ENCODE measurements at regions not wholly inside any gene's neighbourhood (a gene's known extent, or its start where the extent isn't known, plus 50 kb on each side); places are given as distances from the start of the nearest gene placed in this dataset.

- no peak for DNase-seq (ENCODE audit: low spot score)
These were observed 131.4 kb upstream of the LINGO1 start for GRCh38 chr15:77764095-77764494.

GRCh38 chr15:77762747-77763355 lies 130.1 kb upstream of the LINGO1 start:
- no peak for DNase-seq (ENCODE audit: low spot score)

DNA sequence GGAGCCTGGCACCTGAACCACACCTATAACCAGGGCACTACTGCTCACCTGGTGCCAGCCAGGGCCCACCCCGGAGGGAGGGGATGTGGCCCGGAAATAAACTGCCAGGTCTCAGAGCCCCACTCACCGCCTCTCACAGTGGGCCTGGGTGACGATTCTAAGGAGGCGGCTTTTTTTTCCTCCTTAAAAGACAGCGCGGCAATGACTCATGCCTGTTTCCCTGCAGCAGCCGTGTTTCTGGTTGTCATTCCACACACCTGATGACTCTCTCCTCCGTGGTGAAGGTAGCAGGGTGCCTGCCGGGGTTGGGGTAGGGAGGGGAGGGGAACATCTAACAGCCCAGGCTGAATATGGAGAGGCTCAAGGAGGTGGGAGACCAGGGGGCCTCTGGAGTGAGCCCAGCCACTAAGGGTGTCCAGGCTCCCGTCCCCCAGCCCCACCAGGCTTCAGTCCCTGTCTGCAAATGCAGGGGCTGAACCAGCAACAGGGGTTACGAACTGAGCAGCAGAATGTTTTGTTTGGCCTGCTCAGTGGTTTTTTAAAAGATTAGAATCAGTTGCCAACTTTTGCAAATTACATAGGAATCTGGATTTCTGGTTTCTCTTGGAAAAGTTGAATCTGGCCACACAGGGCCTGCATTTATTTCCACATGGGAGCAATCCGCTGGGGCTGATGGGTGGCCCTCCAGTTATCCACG lies 127.3 kb upstream of the LINGO1 start:
- no peak for DNase-seq (ENCODE audit: low spot score)

GRCh38 chr15:77753939-77754338 lies 121.2 kb upstream of the LINGO1 start:
- no peak for DNase-seq (ENCODE audit: low spot score)

GRCh38 chr15:77753281-77753873 lies 120.7 kb upstream of the LINGO1 start:
- DNase-seq (ENCODE audit: low spot score), result peak; percentile 4

DNA sequence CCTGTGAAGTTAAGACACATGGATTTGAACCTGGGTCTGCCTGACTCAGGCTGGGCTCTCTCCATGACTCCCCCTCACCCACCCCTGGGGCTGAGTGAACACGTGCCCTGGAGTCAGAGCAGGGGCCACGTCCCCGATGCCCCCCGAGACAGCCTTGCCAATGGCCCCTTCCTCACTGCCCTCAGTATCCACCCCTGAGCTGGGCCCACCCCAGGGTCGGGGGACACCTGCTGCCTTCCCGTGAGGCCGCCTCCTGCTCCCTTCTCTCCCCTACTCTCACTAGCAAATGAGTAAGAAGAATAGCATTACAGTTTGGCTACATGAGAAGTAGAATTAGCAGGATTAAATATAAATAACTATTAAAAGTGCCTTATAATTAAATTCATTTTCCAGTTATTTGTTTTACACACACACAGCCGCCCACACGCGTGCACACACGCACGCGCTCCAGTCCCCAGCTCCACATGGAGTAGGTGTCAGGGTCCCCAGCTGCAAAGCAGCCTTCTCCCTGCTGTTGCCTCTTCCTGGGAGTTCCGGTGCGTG lies 117.4 kb upstream of the LINGO1 start:
- DNase-seq (ENCODE audit: low spot score), result no peak

GRCh38 chr15:77749236-77749997 lies 116.7 kb upstream of the LINGO1 start:
- no peak for DNase-seq (ENCODE audit: low spot score)

DNA sequence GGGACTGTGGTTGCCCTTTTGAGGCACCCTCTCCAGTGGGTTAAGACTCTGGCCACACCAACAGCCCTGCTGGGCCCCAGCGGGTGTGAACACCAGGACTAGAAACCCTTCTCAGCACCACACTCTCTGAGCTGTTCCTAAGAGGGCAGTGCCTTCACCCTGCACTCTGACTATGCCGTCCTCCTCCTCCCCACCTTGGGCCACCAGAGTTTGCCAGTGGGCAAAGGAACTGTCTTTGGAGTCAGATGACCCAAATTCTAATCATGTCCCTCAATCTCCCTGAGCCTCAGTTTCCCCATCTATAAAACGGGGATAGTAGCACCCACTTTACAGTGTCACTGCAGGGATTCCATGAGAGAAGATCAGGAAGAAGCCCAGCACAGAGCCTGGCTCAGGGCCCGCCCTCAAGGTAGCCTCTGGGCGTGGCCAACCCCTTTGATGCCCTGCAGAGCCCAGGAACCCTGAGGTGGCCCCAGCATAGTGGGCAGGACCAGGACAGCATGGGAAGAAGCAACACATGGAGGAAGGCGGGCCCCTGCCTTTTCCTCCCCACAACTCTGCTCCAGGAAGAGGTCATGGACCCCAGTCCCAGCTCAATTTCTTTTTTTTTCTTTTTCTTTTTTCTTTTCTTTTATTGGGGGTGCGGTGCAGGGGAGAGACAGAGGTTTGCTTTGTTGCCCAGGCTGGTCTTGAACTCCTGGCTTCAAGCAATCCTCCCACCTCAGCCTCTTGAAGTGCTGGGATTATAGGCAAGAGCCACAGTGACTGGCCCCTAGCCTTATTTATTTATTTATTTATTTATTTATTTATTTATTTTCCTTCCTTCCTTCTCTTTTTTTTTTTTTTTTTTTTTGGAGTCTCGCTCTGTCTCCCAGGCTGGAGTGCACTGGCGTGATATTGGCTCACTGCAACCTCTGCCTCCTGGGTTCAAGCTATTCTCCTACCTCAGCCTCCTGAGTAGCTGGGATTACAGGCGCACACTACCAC lies 115.7 kb upstream of the LINGO1 start:
- no peak for DNase-seq (ENCODE audit: low spot score)

GRCh38 chr15:77747175-77748077 lies 114.7 kb upstream of the LINGO1 start:
- no peak for DNase-seq (ENCODE audit: low spot score)

DNA sequence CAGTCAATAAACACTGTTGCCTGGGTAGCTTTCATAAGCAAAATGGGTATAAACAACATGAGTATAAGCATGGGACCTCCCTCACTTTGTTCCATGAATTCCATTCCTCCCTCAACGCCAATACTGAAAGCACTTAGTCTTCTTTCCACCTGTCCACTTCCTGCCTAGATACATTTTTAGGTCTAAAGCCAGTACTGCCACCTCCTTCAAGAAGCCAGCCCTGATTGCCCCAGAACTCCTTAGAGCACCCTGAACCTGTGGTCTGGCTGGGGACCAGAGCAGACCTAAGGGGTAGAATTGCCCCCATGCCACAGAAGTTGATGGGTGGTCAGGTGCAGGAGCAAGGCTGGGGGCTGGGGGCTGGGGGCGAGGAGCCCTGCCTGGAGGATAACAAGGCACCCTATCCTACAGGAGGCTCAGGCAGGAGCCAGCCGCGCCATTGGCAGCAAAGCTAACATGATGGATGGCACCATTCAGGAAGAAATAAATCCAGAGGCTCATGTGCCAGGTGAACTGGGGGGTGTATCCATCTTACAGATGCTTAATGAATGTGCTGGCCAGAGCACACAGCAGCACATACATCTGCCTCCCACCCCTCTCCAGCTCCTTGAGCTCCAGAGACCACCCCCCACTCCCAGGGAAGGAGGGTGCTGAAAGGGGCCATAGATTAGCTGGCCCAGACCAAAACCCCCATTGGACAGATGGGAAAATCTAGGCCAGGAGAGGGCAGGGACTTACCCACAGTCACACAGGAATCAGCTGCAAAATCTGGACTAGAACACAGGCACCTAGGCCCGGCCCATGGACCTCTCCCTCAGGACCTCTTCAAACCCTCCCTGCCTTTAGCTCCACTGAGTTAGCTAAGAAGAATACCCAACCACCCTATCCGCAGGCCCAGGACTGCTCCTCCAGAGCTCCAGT lies 113.8 kb upstream of the LINGO1 start:
- no peak for DNase-seq (ENCODE audit: low spot score)

GRCh38 chr15:77744398-77744797 lies 111.7 kb upstream of the LINGO1 start:
- no peak for DNase-seq (ENCODE audit: low spot score)

- DNase-seq (ENCODE audit: low spot score), result no peak
These were observed 109.9 kb upstream of the LINGO1 start for GRCh38 chr15:77742570-77742969.

GRCh38 chr15:77742127-77742526 lies 109.4 kb upstream of the LINGO1 start:
- no peak for DNase-seq (ENCODE audit: low spot score)

DNA sequence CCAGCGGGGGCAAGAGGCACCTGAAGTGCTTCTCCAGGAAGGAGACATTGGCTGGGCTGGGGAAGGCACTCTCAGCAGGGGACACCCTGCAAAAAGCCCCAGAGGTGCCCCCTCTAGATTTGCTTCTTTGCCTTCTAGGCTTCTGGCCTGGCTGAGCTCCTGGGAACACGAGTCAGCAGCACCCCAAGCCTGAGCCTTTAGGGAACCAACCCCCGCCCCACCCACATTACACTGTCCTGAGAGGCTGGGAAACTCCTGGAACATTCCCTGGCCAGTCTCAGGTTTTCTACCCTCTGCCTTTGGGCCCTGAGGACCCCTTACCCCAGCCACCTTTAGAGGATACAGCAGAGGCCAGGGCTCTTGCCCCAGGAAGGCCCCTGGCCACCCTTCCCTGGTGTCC lies 108.4 kb upstream of the LINGO1 start:
- no peak for DNase-seq (ENCODE audit: low spot score)

- DNase-seq (ENCODE audit: low spot score), result no peak
These were observed 107.1 kb upstream of the LINGO1 start for GRCh38 chr15:77739591-77740378.

- DNase-seq (ENCODE audit: low spot score), result no peak
These were observed 106.0 kb upstream of the LINGO1 start for GRCh38 chr15:77738441-77739302.

DNA sequence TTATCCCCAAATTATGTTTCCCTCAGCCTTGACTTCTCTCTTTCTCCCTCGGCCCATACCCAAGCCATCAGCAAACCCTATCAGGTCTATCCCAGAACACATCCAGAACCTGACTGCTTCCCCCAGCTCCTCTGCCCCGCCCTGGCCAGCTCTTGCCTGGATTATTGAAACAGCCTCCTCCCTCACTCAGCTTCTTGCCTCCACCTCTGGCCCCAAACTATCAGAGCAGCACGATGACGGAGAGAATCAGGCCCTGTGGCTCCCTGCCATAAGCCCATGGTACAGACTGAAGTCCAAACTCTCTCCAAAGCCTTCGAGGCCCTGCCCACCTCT lies 105.3 kb upstream of the LINGO1 start:
- DNase-seq (ENCODE audit: low spot score), result no peak

Data from A172 (cell line).